ENCODE measurements at regions not wholly inside any gene's neighbourhood (a gene's known extent, or its start where the extent isn't known, plus 50 kb on each side); places are given as distances from the start of the nearest gene placed in this dataset.

DNA sequence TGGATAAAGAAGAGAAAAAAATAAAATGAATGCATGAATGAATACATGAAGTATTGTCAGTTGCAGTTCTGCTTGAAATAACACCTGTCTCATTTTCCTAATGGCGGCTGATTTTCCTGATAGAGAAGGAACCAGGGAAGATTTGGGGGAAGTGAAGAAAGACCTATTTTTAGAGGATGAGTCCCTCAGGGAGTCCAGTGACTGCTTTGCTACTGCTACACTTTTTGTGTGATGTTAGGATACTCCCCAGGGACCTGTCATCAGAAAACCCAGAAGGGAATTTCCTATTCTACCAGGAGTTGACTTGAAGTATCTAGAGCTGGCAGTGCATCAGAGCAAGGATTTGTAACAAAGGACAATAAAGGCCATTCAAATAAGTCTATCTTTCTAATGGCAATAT is 114.8 kb downstream of the MAB21L3 start:
- TF ChIP-seq, protein P1, sequence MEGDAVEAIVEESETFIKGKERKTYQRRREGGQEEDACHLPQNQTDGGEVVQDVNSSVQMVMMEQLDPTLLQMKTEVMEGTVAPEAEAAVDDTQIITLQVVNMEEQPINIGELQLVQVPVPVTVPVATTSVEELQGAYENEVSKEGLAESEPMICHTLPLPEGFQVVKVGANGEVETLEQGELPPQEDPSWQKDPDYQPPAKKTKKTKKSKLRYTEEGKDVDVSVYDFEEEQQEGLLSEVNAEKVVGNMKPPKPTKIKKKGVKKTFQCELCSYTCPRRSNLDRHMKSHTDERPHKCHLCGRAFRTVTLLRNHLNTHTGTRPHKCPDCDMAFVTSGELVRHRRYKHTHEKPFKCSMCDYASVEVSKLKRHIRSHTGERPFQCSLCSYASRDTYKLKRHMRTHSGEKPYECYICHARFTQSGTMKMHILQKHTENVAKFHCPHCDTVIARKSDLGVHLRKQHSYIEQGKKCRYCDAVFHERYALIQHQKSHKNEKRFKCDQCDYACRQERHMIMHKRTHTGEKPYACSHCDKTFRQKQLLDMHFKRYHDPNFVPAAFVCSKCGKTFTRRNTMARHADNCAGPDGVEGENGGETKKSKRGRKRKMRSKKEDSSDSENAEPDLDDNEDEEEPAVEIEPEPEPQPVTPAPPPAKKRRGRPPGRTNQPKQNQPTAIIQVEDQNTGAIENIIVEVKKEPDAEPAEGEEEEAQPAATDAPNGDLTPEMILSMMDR (IDR thresholded peaks at IDR 0.05): no peak
- no peak for TF ChIP-seq POLR2AphosphoS5 (IDR thresholded peaks at IDR 0.05)
- TF ChIP-seq POLR2A (IDR thresholded peaks at IDR 0.05): no peak
- no peak for TF ChIP-seq EP300 (IDR thresholded peaks at IDR 0.05)
